ENCODE measurements at regions not wholly inside any gene's neighbourhood (a gene's known extent, or its start where the extent isn't known, plus 50 kb on each side); places are given as distances from the start of the nearest gene placed in this dataset.

DNA sequence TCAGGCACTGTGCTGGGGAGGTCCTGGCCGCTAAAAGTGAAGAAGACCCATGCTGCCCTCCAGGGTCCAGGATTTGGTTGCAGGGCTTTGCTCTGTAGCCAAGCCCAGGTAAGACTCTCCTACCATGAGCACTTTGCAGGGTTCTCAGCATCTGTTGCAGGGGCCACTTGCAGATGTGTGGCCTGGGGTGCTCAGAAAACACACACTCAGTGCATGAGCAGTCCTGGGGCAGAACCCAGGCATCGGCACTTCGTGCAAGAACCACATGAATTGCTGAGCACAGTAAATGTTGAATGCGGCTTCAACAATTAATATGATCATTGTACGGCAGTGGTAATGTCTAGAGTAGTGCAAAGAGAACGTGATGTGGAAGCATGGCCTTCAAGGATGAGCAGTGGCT lies 98.5 kb upstream of the SMIM21 start:
- DNase-seq (no peak), ATAC-seq (no peak)
- no peak overlapping the region for H3K4me3 ChIP-seq
- TF ChIP-seq, protein P1, sequence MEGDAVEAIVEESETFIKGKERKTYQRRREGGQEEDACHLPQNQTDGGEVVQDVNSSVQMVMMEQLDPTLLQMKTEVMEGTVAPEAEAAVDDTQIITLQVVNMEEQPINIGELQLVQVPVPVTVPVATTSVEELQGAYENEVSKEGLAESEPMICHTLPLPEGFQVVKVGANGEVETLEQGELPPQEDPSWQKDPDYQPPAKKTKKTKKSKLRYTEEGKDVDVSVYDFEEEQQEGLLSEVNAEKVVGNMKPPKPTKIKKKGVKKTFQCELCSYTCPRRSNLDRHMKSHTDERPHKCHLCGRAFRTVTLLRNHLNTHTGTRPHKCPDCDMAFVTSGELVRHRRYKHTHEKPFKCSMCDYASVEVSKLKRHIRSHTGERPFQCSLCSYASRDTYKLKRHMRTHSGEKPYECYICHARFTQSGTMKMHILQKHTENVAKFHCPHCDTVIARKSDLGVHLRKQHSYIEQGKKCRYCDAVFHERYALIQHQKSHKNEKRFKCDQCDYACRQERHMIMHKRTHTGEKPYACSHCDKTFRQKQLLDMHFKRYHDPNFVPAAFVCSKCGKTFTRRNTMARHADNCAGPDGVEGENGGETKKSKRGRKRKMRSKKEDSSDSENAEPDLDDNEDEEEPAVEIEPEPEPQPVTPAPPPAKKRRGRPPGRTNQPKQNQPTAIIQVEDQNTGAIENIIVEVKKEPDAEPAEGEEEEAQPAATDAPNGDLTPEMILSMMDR (IDR thresholded peaks at IDR 0.05), result no peak
- H3K4me1 ChIP-seq (ENCODE audit: low read depth), result no peaks in the 10 kb centered on the region
- intact Hi-C loops (cut with DNase I, micrococcal nuclease), result no loop called here
- no peaks in the 10 kb centered on the region for H3K36me3 ChIP-seq (ENCODE audit: low read depth)
- H3K9me3 ChIP-seq, result no peaks in the 10 kb centered on the region

DNA sequence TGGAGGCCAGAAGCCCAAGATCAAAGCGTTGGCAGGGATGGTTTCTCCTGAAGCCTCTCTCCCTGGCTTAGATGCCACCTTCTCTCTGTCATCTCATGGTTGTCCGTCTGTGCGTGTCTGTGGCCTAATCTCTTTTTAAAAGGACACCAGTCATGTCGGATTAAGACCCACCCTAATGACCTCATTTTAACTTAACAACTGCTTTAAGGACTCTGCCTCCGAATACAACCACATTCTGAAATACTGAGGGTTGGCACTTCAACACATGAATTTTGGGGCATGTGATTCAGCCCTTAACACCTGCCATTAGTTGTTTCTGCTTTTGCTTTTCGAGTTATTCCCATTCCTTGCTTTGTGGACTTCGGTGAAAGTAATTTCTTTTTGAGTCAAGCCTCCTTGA lies 97.8 kb upstream of the SMIM21 start:
- DNase-seq (no peak), ATAC-seq (no peak)
- TF ChIP-seq, protein P1 (IDR thresholded peaks at IDR 0.05), result no peak
- Histone ChIP-seq H3K36me3 (ENCODE audit: low read depth) (no peaks in the 10 kb centered on the region), H3K9me3 (no peaks in the 10 kb centered on the region), H3K4me3 (no peak overlapping the region), H3K4me1 (ENCODE audit: low read depth) (no peaks in the 10 kb centered on the region)
- intact Hi-C loops (cut with DNase I, micrococcal nuclease), result no loop called here

DNA sequence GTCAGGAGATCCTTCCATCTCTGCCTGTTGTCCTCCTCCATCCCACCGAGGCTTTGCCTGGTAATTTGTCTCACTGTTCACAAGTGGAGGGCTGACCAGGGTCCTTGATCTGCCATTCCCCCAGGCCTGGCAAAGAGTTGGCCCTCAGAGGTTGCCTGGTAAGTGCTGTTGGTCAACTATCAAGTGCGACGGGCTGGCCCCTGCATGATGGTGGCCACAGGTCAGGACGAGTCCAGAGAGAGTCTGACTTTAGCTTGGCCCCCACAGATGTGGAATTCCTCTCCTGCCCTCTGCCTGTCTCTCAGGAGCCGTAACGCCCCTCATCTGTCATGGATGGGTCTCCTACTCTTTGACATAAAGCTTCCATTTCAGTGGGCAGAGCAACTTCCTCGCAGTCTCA lies 97.3 kb upstream of the SMIM21 start:
- DNase-seq, result no peak
- Histone ChIP-seq H3K4me1 (ENCODE audit: low read depth) (no peaks in the 10 kb centered on the region), H3K9me3 (no peaks in the 10 kb centered on the region), H3K4me3 (no peak overlapping the region), H3K36me3 (ENCODE audit: low read depth) (no peaks in the 10 kb centered on the region)
- ATAC-seq, result no peak
- intact Hi-C loops (cut with DNase I, micrococcal nuclease), result no loop called here
- TF ChIP-seq, protein P1 (IDR thresholded peaks at IDR 0.05), result no peak

DNA sequence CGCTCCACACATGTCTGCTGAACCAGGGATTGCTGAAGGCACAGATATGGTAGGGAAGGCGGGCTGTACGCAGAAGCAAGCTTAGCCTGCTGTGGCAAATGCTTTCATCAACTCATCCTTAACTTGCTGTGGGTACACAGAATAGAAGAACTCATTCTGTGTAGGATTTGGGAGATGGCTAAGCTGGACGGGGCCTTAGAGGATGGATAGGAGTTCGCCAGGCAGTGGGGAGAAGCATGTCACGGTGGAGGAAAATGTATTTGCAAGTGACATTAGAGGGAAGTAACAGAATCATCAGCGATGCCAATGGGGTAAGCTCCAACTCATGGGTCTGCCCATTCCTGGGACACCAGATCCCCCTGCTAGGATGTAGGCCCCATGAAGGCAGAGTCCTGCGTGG lies 96.7 kb upstream of the SMIM21 start:
- no peaks in the 10 kb centered on the region for H3K36me3 ChIP-seq (ENCODE audit: low read depth)
- DNase-seq (no peak), ATAC-seq (no peak)
- intact Hi-C loops (cut with DNase I, micrococcal nuclease), result no loop called here
- no peaks in the 10 kb centered on the region for H3K4me1 ChIP-seq (ENCODE audit: low read depth)
- TF ChIP-seq, protein P1 (IDR thresholded peaks at IDR 0.05), result no peak
- H3K4me3 ChIP-seq, result no peak overlapping the region
- no peaks in the 10 kb centered on the region for H3K9me3 ChIP-seq

DNA sequence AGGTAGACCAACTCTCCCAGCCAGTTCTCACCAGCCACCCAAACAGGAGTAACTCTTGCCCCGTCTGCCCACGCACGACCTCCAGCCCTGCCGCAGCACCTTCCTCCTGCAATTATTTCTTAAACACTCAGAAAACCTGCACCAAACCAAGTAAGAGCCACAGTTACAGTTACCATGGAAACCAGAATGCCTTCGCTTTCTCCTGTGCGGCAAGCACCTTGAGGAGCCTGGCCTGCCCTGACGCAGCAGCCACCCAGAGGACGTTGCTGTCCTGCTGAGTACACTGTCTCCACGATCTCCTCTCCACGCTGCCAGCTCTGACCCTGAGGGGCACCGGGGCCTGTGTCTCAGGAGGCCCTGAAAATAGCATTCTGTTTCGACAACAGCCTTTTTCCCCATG lies 94.3 kb upstream of the SMIM21 start:
- no peak for ATAC-seq
- Histone ChIP-seq H3K36me3 (ENCODE audit: low read depth) (no peaks in the 10 kb centered on the region), H3K4me1 (ENCODE audit: low read depth) (no peaks in the 10 kb centered on the region), H3K4me3 (no peak overlapping the region), H3K9me3 (no peaks in the 10 kb centered on the region)
- TF ChIP-seq, protein P1 (IDR thresholded peaks at IDR 0.05), result no peak
- intact Hi-C loops (cut with DNase I, micrococcal nuclease), result no loop called here
- no peak for DNase-seq

DNA sequence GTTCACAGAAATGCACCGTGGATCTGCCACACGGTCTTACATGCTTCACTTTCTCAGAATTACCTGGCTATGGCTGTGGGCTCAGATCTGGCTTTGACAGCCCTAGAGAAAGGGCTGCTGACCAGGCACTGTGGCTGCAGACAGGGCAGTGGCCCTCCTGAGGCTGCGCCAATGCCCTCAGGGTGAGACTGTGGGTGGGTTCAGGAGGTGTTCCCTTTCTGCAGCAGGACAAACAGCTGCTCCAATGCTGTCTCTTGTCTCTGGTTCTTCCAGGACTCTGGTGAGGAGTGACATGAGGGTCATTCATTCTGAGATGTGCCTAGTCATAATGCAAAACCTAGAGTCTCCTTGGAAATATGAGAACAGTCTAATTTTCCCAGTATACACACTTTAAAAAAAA lies 90.5 kb upstream of the SMIM21 start:
- TF ChIP-seq, protein P1 (IDR thresholded peaks at IDR 0.05), result no peak
- DNase-seq (no peak), ATAC-seq (no peak)
- H3K9me3 ChIP-seq, result peaks cover 4% of the 10 kb centered on the region
- intact Hi-C loops (cut with DNase I, micrococcal nuclease), result no loop called here
- no peaks in the 10 kb centered on the region for H3K4me1 ChIP-seq (ENCODE audit: low read depth)
- H3K36me3 ChIP-seq (ENCODE audit: low read depth), result no peaks in the 10 kb centered on the region
- no peak overlapping the region for H3K4me3 ChIP-seq
